ENCODE measurements at regions not wholly inside any gene's neighbourhood (a gene's known extent, or its start where the extent isn't known, plus 50 kb on each side); places are given as distances from the start of the nearest gene placed in this dataset.

DNA sequence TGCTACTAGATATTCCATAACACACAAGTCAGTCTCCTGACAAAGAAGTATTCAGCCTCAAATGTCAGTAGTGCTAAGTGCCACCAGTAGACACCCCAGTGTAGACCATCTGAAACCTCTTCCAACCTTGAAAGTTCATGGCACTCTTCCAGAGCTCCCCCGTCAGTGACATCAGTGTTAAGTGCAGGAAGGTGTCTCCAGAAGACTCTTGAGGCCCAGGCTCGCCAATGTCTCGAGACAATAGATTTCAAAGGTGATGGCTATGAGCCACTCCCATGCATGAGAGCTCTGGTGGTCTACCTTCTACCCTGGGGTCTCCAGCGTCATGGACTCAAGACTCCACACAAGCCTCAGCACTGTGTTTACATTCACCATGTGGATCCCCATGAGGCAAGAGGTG, 183.8 kb downstream of the SMAD2 start:
- TF ChIP-seq, protein P1, sequence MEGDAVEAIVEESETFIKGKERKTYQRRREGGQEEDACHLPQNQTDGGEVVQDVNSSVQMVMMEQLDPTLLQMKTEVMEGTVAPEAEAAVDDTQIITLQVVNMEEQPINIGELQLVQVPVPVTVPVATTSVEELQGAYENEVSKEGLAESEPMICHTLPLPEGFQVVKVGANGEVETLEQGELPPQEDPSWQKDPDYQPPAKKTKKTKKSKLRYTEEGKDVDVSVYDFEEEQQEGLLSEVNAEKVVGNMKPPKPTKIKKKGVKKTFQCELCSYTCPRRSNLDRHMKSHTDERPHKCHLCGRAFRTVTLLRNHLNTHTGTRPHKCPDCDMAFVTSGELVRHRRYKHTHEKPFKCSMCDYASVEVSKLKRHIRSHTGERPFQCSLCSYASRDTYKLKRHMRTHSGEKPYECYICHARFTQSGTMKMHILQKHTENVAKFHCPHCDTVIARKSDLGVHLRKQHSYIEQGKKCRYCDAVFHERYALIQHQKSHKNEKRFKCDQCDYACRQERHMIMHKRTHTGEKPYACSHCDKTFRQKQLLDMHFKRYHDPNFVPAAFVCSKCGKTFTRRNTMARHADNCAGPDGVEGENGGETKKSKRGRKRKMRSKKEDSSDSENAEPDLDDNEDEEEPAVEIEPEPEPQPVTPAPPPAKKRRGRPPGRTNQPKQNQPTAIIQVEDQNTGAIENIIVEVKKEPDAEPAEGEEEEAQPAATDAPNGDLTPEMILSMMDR (IDR thresholded peaks at IDR 0.05; ENCODE audit: low read depth, low read length) = no peak
- Histone ChIP-seq H3K27ac (no peak overlapping the region), H3K4me3 (no peak overlapping the region), H3K9me3 (ENCODE audit: low read depth) (no peaks in the 10 kb centered on the region), H3K4me1 (ENCODE audit: low read depth) (no peaks in the 10 kb centered on the region), H3K36me3 (no peaks in the 10 kb centered on the region), H3K27me3 (peaks cover 7% of the 10 kb centered on the region)
- no peak for DNase-seq (ENCODE audit: low read depth in 1 of 2, low spot score in 1 of 2)

DNA sequence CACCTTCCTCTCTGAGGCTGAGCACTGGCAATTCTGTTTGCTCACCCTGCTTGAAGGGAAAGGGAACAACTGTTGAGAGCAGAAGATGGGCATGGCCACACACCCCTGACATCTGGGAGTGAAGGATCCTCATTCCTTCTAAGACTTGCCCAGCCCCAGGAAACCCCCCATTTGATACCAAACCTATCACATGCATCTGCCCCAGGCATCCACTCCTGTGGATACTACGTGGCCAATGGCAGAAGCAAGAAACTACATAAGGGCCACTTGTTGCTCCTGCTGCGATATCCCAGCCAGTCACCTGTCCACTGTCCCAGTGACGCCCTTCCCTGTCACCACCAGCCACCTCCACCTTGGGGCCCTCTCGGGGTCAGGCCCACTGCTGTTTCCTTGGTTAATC, 185.2 kb downstream of the SMAD2 start:
- Histone ChIP-seq H3K36me3 (no peaks in the 10 kb centered on the region), H3K4me1 (ENCODE audit: low read depth) (no peaks in the 10 kb centered on the region), H3K9me3 (ENCODE audit: low read depth) (no peaks in the 10 kb centered on the region), H3K4me3 (no peak overlapping the region), H3K27ac (no peak overlapping the region), H3K27me3 (peaks cover 7% of the 10 kb centered on the region)
- DNase-seq (ENCODE audit: low read depth in 1 of 2, low spot score in 1 of 2) = no peak
- TF ChIP-seq, protein P1 (IDR thresholded peaks at IDR 0.05; ENCODE audit: low read depth, low read length) = no peak

DNA sequence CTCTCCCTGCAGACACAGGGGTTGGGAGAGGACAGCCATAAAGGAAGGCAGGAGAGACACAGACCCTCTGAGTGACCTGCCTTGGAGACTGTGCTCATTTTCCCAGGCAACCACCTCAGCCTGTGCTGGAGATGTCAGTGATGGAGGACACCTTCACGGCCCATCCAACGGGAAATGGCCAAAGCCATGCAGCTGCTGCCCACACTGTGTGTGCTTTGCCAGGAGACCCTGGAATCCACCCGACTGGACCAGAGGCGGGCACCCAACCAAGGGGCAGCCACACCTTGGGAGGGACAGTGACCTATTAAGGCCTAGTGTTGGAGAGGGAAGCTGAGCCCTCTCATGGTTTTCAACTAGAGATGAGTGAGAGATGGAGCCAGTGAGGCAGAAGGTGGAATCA, 192.5 kb downstream of the SMAD2 start:
- no peaks in the 10 kb centered on the region for H3K9me3 ChIP-seq (ENCODE audit: low read depth)
- no peaks in the 10 kb centered on the region for H3K36me3 ChIP-seq
- H3K4me3 ChIP-seq = no peak overlapping the region
- no peaks in the 10 kb centered on the region for H3K4me1 ChIP-seq (ENCODE audit: low read depth)
- no peak for DNase-seq (ENCODE audit: low read depth in 1 of 2, low spot score in 1 of 2)
- no peaks in the 10 kb centered on the region for H3K27me3 ChIP-seq
- H3K27ac ChIP-seq = no peak overlapping the region
- TF ChIP-seq, protein P1 (IDR thresholded peaks at IDR 0.05; ENCODE audit: low read depth, low read length) = no peak

DNA sequence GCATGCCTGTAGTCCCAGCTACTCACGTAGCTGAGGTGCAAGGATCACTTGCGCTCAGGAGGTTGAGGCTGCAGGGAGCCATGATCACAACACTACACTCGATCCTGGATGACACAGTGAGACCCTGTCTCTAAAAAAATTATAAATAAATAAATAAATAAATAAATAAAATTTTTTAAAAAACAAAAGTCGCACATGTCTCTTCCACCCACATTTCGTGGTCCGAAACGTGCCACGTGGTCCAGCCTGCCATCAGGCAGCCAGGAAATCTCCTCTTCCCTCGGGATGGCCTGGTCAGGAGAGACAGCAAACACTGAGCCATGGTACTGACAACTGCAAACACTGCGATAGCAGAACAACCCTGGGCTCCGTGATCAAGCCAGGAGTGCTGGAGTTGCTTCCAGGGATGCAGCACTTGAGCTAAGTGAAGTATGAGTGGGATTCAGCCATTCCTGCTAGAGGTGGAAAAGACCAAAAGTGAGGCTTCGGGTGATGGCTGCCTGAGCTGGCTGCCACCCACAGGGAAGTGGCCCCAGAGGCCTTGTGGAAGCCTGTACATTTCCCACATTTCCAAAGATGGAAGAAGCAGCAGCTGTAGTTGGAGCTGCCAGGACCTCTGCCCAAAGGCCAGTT, 193.1 kb downstream of the SMAD2 start:
- no peak overlapping the region for H3K4me3 ChIP-seq
- no peaks in the 10 kb centered on the region for H3K9me3 ChIP-seq (ENCODE audit: low read depth)
- no peak overlapping the region for H3K27ac ChIP-seq
- TF ChIP-seq, protein P1 (IDR thresholded peaks at IDR 0.05; ENCODE audit: low read depth, low read length) = no peak
- no peaks in the 10 kb centered on the region for H3K36me3 ChIP-seq
- no peaks in the 10 kb centered on the region for H3K27me3 ChIP-seq
- H3K4me1 ChIP-seq (ENCODE audit: low read depth) = no peaks in the 10 kb centered on the region
- DNase-seq (ENCODE audit: low read depth in 1 of 2, low spot score in 1 of 2) = no peak

DNA sequence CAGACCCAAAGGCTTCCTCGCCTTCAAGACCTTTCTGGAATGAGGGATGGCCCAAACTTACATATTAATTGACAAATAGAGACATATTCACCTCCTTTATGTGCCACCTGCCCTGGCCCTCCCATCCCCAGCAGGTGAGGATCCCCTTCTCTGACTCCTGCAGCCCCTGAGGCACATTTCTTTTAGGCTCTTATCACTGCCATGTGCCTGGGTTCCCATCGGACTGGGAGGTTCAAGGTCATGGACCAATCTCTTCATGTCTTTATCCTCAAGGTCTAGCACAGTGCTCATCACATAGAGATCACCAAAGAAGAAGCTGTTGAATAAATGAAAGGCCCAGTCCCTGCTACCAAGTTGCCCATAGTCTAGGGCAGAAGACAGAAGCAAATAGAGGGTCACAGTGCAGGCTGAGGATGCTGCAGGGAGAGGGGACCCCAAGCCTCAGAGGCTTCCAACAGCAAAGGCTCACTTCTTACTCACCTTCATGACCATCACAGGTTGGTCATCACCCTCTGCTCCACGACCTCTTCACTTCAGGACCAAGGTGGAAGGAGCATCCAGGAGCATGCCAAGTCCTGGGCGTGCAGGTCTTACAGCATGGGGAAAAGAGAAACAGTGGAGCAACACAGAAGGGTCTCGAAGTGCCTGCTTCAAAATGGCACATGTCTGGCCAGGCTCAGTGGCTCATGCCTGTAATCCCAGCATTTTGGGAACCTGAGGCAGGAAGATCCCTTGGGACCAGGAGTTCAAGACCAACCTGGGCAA, 193.9 kb downstream of the SMAD2 start:
- no peak for DNase-seq (ENCODE audit: low read depth in 1 of 2, low spot score in 1 of 2)
- TF ChIP-seq, protein P1 (IDR thresholded peaks at IDR 0.05; ENCODE audit: low read depth, low read length) = no peak

More for the DNA sequence above, 193.9 kb downstream of the SMAD2 start:
- no peaks in the 10 kb centered on the region for H3K36me3 ChIP-seq
- no peak overlapping the region for H3K4me3 ChIP-seq
- no peaks in the 10 kb centered on the region for H3K27me3 ChIP-seq
- H3K9me3 ChIP-seq (ENCODE audit: low read depth) = no peaks in the 10 kb centered on the region
- no peak overlapping the region for H3K27ac ChIP-seq
- H3K4me1 ChIP-seq (ENCODE audit: low read depth) = no peaks in the 10 kb centered on the region
